Hematopoietic multipotent progenitor cell treated with erythropoietin and hydrocortisone succinate and interleukin-3 and kit ligand, for 8 days (in vitro differentiated cells): ENCODE measurements at regions not wholly inside any gene's neighbourhood (a gene's known extent, or its start where the extent isn't known, plus 50 kb on each side); places are given as distances from the start of the nearest gene placed in this dataset.

Source experiments
- DNase-seq: peaks from one replicate; pipeline ENCODE4 v3.0.0-alpha.2; 2015

GRCh38 chr1:67991546-67991945 lies 58.9 kb downstream of the DIRAS3 start:
- DNase-seq: no peak

- DNase-seq: no peak
Measured at GRCh38 chr1:67988066-67988465, 62.4 kb downstream of the DIRAS3 start.

- DNase-seq: no peak
Measured at GRCh38 chr1:67987046-67987799, 63.2 kb downstream of the DIRAS3 start.

GRCh38 chr1:67983867-67984266 lies 66.6 kb downstream of the DIRAS3 start:
- DNase-seq: no peak

GRCh38 chr1:67980028-67980427 lies 70.4 kb downstream of the DIRAS3 start:
- DNase-seq: no peak

- DNase-seq: no peak
Measured at GRCh38 chr1:67979532-67979931, 70.9 kb downstream of the DIRAS3 start.

- no peak for DNase-seq
Measured at GRCh38 chr1:67978890-67979516, 71.4 kb downstream of the DIRAS3 start.

GRCh38 chr1:67977756-67978155 lies 72.7 kb downstream of the DIRAS3 start:
- no peak for DNase-seq

GRCh38 chr1:67973051-67973450 lies 77.4 kb downstream of the DIRAS3 start:
- DNase-seq: no peak

- DNase-seq: no peak
Measured at GRCh38 chr1:67970088-67970487, 80.3 kb downstream of the DIRAS3 start.

- no peak for DNase-seq
Measured at GRCh38 chr1:67969446-67969845, 81.0 kb downstream of the DIRAS3 start.

GRCh38 chr1:67966666-67967009 lies 83.8 kb downstream of the DIRAS3 start:
- no peak for DNase-seq

- DNase-seq: no peak
Measured at GRCh38 chr1:67965995-67966665, 84.3 kb downstream of the DIRAS3 start.

- DNase-seq: no peak
Measured at GRCh38 chr1:67963263-67963662, 87.2 kb downstream of the DIRAS3 start.

- no peak for DNase-seq
Measured at GRCh38 chr1:67960766-67961165, 89.7 kb downstream of the DIRAS3 start.

- no peak for DNase-seq
Measured at GRCh38 chr1:67958472-67958871, 92.0 kb downstream of the DIRAS3 start.

GRCh38 chr1:67957066-67957465 lies 93.4 kb downstream of the DIRAS3 start:
- DNase-seq: no peak

- no peak for DNase-seq
Measured at GRCh38 chr1:67956116-67956515, 94.3 kb downstream of the DIRAS3 start.

- DNase-seq: no peak
Measured at GRCh38 chr1:67955591-67955990, 94.8 kb downstream of the DIRAS3 start.

- no peak for DNase-seq
Measured at GRCh38 chr1:67953301-67953700, 97.1 kb downstream of the DIRAS3 start.

- DNase-seq: no peak
Measured at GRCh38 chr1:67952071-67952470, 98.4 kb downstream of the DIRAS3 start.

GRCh38 chr1:67951014-67951413 lies 99.4 kb downstream of the DIRAS3 start:
- no peak for DNase-seq

- DNase-seq: no peak
Measured at GRCh38 chr1:67948151-67949080, 102.0 kb downstream of the DIRAS3 start.
